ENCODE measurements at regions not wholly inside any gene's neighbourhood (a gene's known extent, or its start where the extent isn't known, plus 50 kb on each side); places are given as distances from the start of the nearest gene placed in this dataset.
"Not testable (repeated sequence)": the region's sequence is repeated elsewhere in the genome, so short reads cannot be mapped to it uniquely, and the experiment has no call there.

DNA sequence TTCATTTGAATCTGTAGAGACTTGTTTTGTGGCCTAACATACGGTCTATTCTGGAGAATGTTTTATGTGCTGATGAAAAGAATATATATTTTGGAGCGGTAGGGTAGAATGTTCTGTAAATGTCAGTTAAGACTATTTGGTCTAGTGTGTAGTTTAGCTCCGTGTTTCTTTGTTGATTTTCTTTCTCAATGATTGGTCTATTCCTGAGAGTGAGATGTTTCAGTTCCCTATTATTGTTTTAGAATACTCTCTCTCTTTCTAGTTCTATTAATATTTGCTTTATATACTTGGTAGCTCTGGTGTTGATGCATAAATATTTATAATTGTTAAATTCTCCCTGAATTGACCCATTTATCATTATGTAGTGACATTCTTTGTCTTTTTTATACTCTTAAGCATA is 236.5 kb downstream of the GLUD2 start:
- DNase-seq (ENCODE audit: low read depth in 2 of 3, low spot score in 1 of 3) = no peak

- no peak for DNase-seq (ENCODE audit: low read depth in 2 of 3, low spot score in 1 of 3)
These were observed 251.1 kb downstream of the GLUD2 start for GRCh38 chrX:121298499-121298898.

DNA sequence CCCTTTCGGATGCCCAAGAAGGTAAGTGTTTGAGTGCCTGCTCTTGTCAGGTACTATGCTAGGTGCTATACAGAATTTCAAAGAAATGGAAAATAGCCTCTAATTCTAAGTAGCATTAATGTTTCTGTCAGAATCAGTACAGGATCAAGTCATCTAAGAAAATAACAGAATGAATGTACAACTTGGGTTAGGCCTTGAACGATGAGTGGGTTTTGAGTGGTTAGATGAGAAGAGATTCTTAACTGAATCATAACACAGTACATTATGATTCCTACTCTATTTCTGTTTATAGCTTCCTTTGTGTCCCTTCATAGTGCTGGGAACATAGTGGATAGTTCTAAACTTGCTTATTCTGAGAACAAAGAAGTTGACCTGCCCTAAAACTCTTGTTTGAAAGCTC is 253.9 kb downstream of the GLUD2 start:
- no peak for DNase-seq (ENCODE audit: low read depth in 2 of 3, low spot score in 1 of 3)

GRCh38 chrX:121301822-121302221 is 254.4 kb downstream of the GLUD2 start:
- DNase-seq (ENCODE audit: low read depth in 2 of 3, low spot score in 1 of 3) = no peak

GRCh38 chrX:121307449-121307848 is 260.0 kb downstream of the GLUD2 start:
- DNase-seq (ENCODE audit: low read depth in 2 of 3, low spot score in 1 of 3) = no peak

GRCh38 chrX:121308276-121308805 is 260.9 kb downstream of the GLUD2 start:
- DNase-seq (ENCODE audit: low read depth in 2 of 3, low spot score in 1 of 3) = peak; percentile 42 to 75 (median 49)

- DNase-seq (ENCODE audit: low read depth in 2 of 3, low spot score in 1 of 3) = no peak
These were observed 263.4 kb downstream of the GLUD2 start for GRCh38 chrX:121310820-121311219.

GRCh38 chrX:121320441-121320840 is 273.0 kb downstream of the GLUD2 start:
- no peak for DNase-seq (ENCODE audit: low read depth in 2 of 3, low spot score in 1 of 3)

DNA sequence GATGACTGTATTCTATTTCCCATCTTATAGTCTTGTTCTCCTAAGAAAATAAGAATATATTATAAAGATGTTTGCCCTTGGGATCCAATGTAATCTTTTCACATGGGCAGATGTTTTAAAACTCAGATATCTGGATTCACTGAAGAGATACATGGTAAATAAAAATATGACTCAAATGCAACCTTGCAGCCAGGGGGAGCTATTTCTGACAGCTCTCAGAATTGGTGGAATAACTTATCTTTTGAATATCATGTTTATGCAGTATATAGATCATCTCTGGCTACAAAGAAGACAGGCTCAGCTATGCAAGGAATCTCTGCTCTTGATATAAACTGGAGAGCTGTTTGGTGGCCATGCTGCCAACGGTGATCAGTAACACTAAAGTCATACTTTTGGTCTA is 274.7 kb downstream of the GLUD2 start:
- DNase-seq (ENCODE audit: low read depth in 2 of 3, low spot score in 1 of 3) = no peak

GRCh38 chrX:121323337-121323736 is 275.9 kb downstream of the GLUD2 start:
- DNase-seq (ENCODE audit: low read depth in 2 of 3, low spot score in 1 of 3) = no peak

DNA sequence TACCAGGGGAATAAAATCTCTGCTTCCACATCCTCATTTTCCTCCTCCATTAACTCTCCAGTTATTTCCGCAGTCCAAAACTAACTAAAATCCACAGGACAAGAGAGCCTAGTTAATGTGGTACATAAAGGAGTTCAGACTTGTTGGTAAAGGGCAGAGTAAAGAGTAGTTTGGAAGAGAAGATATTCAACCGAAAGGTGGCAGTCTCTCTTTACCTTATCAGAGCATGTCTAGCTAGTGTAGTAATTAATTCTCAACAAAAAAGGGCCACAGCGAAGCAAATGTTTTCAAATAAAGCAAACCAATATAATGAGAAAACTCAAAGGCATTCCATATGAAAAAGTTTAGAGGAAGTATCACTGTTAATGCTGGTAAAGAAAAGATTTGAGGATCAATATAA is 286.5 kb downstream of the GLUD2 start:
- DNase-seq (ENCODE audit: low read depth in 2 of 3, low spot score in 1 of 3) = no peak

DNA sequence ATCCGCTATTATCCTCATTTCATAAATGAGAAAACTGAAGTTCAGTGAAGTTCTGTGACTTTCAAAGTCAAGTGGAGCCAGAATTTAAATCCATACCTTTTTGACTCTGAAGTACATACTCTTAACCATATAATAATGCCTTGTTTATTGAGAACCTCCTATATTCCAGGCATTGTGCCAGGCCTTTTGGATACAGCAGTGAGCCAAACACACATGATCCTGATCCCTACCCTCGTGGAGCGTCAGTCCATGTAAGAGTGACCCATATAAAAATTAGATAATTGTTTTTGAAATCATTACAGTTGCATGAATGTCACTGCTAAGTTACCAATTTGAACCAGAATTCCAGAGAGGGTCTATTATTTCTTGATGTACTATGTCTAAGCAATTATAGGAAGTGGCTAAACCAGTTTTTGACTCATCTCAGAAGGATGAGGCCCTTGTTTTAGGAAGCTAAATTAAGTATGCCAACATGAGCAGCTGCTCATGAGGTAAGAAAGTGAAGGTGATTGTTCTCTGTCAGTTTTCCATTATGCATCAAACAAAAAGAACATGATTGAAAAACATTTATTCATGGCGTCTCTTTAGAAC is 289.5 kb downstream of the GLUD2 start:
- no peak for DNase-seq (ENCODE audit: low read depth in 2 of 3, low spot score in 1 of 3)

DNA sequence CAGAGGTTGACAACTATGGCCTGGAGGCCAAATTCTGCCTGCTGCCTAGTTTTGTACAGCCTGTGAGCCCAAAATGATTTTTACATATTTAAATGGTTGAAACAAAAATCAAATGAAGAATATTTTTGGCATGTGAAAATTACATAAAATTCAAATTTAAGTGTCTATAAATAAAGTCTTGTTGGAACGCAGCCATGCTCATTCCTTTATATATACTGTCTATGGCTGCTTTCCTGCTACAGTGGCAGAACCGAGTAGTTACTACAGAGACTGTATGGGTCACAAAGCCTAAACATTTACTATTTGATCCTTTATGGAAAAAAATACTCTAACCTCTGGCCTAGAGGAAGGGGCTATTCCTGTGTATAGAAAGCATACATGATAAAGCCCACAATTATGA is 290.4 kb downstream of the GLUD2 start:
- DNase-seq (ENCODE audit: low read depth in 2 of 3, low spot score in 1 of 3) = no peak

- no peak for DNase-seq (ENCODE audit: low read depth in 2 of 3, low spot score in 1 of 3)
These were observed 301.9 kb downstream of the GLUD2 start for GRCh38 chrX:121349263-121349662.

GRCh38 chrX:121356139-121356849 is 308.9 kb downstream of the GLUD2 start:
- no peak for DNase-seq (ENCODE audit: low read depth in 2 of 3, low spot score in 1 of 3)

GRCh38 chrX:121356850-121357171 is 309.4 kb downstream of the GLUD2 start:
- DNase-seq (ENCODE audit: low read depth in 2 of 3, low spot score in 1 of 3) = no peak

GRCh38 chrX:121360280-121360679 is 312.9 kb downstream of the GLUD2 start:
- no peak for DNase-seq (ENCODE audit: low read depth in 2 of 3, low spot score in 1 of 3)

- no peak for DNase-seq (ENCODE audit: low read depth in 2 of 3, low spot score in 1 of 3)
These were observed 318.3 kb downstream of the GLUD2 start for GRCh38 chrX:121365572-121366161.

GRCh38 chrX:121374471-121374870 is 327.1 kb downstream of the GLUD2 start:
- DNase-seq (ENCODE audit: low read depth in 2 of 3, low spot score in 1 of 3) = no peak

DNA sequence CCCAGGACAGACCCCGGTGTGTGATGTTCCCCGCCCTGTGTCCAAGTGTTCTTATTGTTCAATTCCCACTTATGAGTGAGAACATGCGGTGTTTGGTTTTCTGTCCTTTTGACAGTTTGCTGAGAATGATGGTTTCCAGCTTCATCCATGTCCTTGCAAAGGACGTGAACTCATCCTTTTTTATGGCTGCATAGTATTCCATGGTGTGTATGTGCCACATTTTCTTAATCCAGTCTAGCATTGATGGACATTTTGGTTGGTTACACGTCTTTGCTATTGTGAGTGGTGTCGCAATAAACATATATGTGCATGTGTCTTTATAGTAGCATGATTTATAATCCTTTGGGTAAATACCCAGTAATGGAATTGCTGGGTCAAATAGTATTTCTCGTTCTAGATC is 334.5 kb downstream of the GLUD2 start:
- not testable (repeated sequence) for DNase-seq (ENCODE audit: low read depth in 2 of 3, low spot score in 1 of 3)

DNA sequence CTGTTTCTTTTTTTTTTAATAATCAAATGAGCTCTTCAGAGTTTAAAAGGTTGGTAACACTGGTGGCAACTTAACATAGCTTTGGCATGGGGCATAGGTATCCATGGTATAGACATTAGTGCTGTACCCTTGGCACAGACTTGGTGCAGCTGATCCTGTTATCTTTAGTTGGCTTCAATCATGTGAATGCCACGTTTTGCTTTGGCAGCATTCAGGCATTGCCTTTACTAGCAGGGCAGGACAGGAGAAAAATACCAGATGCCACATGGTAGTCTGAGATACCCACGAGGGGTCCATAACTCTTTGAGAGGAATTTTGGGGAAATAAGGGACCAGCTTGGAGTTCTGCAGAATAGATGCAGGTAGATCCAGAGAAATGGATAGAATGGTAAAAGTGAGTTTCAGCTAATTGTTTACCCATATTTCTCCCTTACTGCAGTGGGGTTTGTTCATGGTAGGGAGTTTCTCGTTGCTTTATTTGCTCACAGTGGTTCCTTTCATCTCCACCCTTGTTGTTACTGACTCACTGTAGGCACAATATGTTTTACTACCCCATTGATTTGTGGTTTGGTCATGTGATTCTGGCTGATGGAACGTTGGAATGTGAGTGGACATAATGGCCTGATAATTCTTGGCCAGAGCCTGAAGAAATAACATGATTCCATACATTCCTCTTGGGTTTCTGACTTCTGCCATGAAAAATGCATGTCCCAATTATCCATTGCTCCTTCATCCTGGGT is 342.7 kb downstream of the GLUD2 start:
- DNase-seq (ENCODE audit: low read depth in 2 of 3, low spot score in 1 of 3) = no peak

DNA sequence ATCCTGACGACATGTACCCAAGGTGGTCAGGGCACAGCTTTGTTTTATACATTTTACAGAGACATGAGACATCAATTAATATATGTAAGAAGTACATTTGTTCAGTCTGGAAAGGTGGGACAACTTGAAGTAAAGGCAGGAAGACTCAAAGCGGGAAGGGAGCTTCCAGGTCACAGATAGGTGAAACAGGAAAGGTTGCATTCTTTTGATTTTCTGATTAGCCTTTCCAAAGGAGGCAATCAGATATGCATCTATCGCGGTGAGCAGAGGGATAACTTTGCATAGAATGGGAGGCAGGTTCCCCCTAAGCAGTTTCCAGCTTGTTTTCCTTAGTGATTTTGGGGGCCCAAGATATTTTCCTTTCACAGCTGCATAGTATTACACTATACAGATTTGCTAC is 358.4 kb downstream of the GLUD2 start:
- no peak for DNase-seq (ENCODE audit: low read depth in 2 of 3, low spot score in 1 of 3)

Data from stimulated activated CD4-positive, alpha-beta T cell treated with anti-CD3 and anti-CD28 coated beads, Interleukin-12 subunit alpha, Interleukin-12 subunit beta, amount 100 ng/mL, for 48 hours (primary cell).